Parathyroid adenoma (tissue), 2 donors: ENCODE measurements at regions not wholly inside any gene's neighbourhood (a gene's known extent, or its start where the extent isn't known, plus 50 kb on each side); places are given as distances from the start of the nearest gene placed in this dataset.

Experiments
- H2AFZ ChIP-seq: fragments of 300-600 bp; sonication (generic); one replicate; pipeline ENCODE4 v1.7.0; 2017; ENCODE audit warnings: antibody characterized with exemption, mild to moderate bottlenecking
- H3K27ac ChIP-seq: fragments of 300-600 bp; sonication (generic); one replicate; pipeline ENCODE4 v1.7.0; 2017
- H3K27me3 ChIP-seq: fragments of 300-600 bp; sonication (generic); one replicate; pipeline ENCODE4 v1.7.0; 2017; ENCODE audit warnings: low read length; ENCODE audit not compliant: control insufficient read depth, insufficient read depth
- H3K36me3 ChIP-seq: fragments of 300-600 bp; sonication (generic); one replicate; pipeline ENCODE4 v1.7.0; 2017; ENCODE audit warnings: low read length; ENCODE audit not compliant: control insufficient read depth, insufficient read depth
- H3K4me1 ChIP-seq: fragments of 300-600 bp; sonication (generic); one replicate; pipeline ENCODE4 v1.7.0; 2017; ENCODE audit warnings: control low read depth
- H3K4me2 ChIP-seq: fragments of 300-600 bp; sonication (generic); one replicate; pipeline ENCODE4 v1.7.0; 2017; ENCODE audit warnings: low read length
- H3K4me3 ChIP-seq: fragments of 300-600 bp; sonication (generic); one replicate; pipeline ENCODE4 v1.7.0; 2017; ENCODE audit warnings: low read depth, low read length
- H3K79me2 ChIP-seq: fragments of 300-600 bp; sonication (generic); one replicate; pipeline ENCODE4 v1.7.0; 2017; ENCODE audit warnings: control low read depth
- H3K9ac ChIP-seq: fragments of 300-600 bp; sonication (generic); one replicate; pipeline ENCODE4 v1.7.0; 2017; ENCODE audit warnings: mild to moderate bottlenecking
- H3K9me3 ChIP-seq: fragments of 300-600 bp; sonication (generic); one replicate; pipeline ENCODE4 v1.7.0; 2017; ENCODE audit warnings: low read length; ENCODE audit not compliant: control insufficient read depth
- CTCF ChIP-seq: fragments of 300-600 bp; sonication (generic); IDR thresholded peaks from one replicate; pipeline ENCODE4 v1.7.0; 2017; ENCODE audit warnings: antibody characterized with exemption, mild to moderate bottlenecking
- donor health status: primary hyperparathyroidism.

GRCh38 chr21:25133939-25134338, 473.3 kb downstream of the MRPL39 start:
- Histone ChIP-seq H3K79me2 (no peaks in the 10 kb centered on the region), H3K9ac (no peak overlapping the region), H3K4me3 (no peak overlapping the region), H3K27me3 (no peaks in the 10 kb centered on the region), H3K36me3 (no peaks in the 10 kb centered on the region), H3K4me1 (no peaks in the 10 kb centered on the region), H2AFZ (no peak overlapping the region), H3K9me3 (no peaks in the 10 kb centered on the region), H3K4me2 (no peak overlapping the region), H3K27ac (no peak overlapping the region)
- TF ChIP-seq CTCF = no peak

- Histone ChIP-seq H3K4me1 (no peaks in the 10 kb centered on the region), H3K9ac (no peak overlapping the region), H3K4me3 (no peak overlapping the region), H3K79me2 (no peaks in the 10 kb centered on the region), H3K9me3 (no peaks in the 10 kb centered on the region), H3K27me3 (no peaks in the 10 kb centered on the region), H3K36me3 (no peaks in the 10 kb centered on the region), H3K4me2 (no peak overlapping the region), H3K27ac (no peak overlapping the region), H2AFZ (no peak overlapping the region)
- no peak for TF ChIP-seq CTCF
Measured at GRCh38 chr21:25127811-25128210, 479.5 kb downstream of the MRPL39 start.

GRCh38 chr21:25127007-25127406, 480.3 kb downstream of the MRPL39 start:
- Histone ChIP-seq H3K36me3 (no peaks in the 10 kb centered on the region), H3K27me3 (no peaks in the 10 kb centered on the region), H3K4me1 (no peaks in the 10 kb centered on the region), H3K9me3 (no peaks in the 10 kb centered on the region), H3K9ac (no peak overlapping the region), H3K27ac (no peak overlapping the region), H2AFZ (no peak overlapping the region), H3K79me2 (no peaks in the 10 kb centered on the region), H3K4me2 (no peak overlapping the region), H3K4me3 (no peak overlapping the region)
- no peak for TF ChIP-seq CTCF

GRCh38 chr21:25126564-25126963, 480.7 kb downstream of the MRPL39 start:
- no peaks in the 10 kb centered on the region for H3K79me2 ChIP-seq
- TF ChIP-seq CTCF = no peak
- no peak overlapping the region for H3K4me2 ChIP-seq
- H3K9me3 ChIP-seq = no peaks in the 10 kb centered on the region
- no peaks in the 10 kb centered on the region for H3K4me1 ChIP-seq
- no peaks in the 10 kb centered on the region for H3K27me3 ChIP-seq
- no peak overlapping the region for H3K4me3 ChIP-seq
- no peak overlapping the region for H3K9ac ChIP-seq
- H2AFZ ChIP-seq = no peak overlapping the region
- H3K36me3 ChIP-seq = no peaks in the 10 kb centered on the region
- H3K27ac ChIP-seq = no peak overlapping the region

GRCh38 chr21:25118648-25119047, 488.6 kb downstream of the MRPL39 start:
- H3K27ac ChIP-seq = no peak overlapping the region
- TF ChIP-seq CTCF = no peak
- H3K4me2 ChIP-seq = no peak overlapping the region
- H2AFZ ChIP-seq = no peak overlapping the region
- H3K4me3 ChIP-seq = no peak overlapping the region
- no peaks in the 10 kb centered on the region for H3K27me3 ChIP-seq
- H3K9me3 ChIP-seq = no peaks in the 10 kb centered on the region
- H3K4me1 ChIP-seq = no peaks in the 10 kb centered on the region
- H3K36me3 ChIP-seq = no peaks in the 10 kb centered on the region
- no peaks in the 10 kb centered on the region for H3K79me2 ChIP-seq
- H3K9ac ChIP-seq = no peak overlapping the region
